Neutrophil (primary cell): ENCODE measurements at regions not wholly inside any gene's neighbourhood (a gene's known extent, or its start where the extent isn't known, plus 50 kb on each side); places are given as distances from the start of the nearest gene placed in this dataset.
"Not testable (repeated sequence)": the region's sequence is repeated elsewhere in the genome, so short reads cannot be mapped to it uniquely, and the experiment has no call there.

Experiments
- H3K27ac ChIP-seq: fragments of 200-600 bp; sonication (generic); 2 replicates; pipeline ENCODE4 v1.5.1; 2016; ENCODE audit warnings: mild to moderate bottlenecking, moderate library complexity
- H3K27me3 ChIP-seq: fragments of 200-600 bp; sonication (generic); 2 replicates; pipeline ENCODE4 v1.6.0; 2016; ENCODE audit warnings: mild to moderate bottlenecking
- H3K36me3 ChIP-seq: fragments of 200-600 bp; sonication (generic); 2 replicates; pipeline ENCODE4 v1.5.1; 2017
- H3K4me1 ChIP-seq, 2 experiments: fragments of 200-600 bp in 1 of 2; sonication (generic) in 1 of 2; 1 replicate in 1 of 2; 2 replicates in 1 of 2; pipeline versions ENCODE4 v1.5.1 to v1.6.1; 2013 to 2016; ENCODE audit warnings: low read depth in 1 of 2, low read length in 1 of 2, mild to moderate bottlenecking in 1 of 2, moderate library complexity in 1 of 2; ENCODE audit not compliant: control insufficient read depth in 1 of 2, insufficient read depth in 1 of 2
- H3K4me3 ChIP-seq, 2 experiments: fragments of 200-600 bp in 1 of 2; sonication (generic) in 1 of 2; 1 replicate in 1 of 2; 2 replicates in 1 of 2; pipeline ENCODE4 v1.5.1; 2013 to 2016; ENCODE audit warnings: low read depth in 1 of 2, low read length in 1 of 2, mild to moderate bottlenecking in 1 of 2, moderate library complexity in 1 of 2
- H3K9me3 ChIP-seq: fragments of 200-600 bp; sonication (generic); 2 replicates; pipeline ENCODE4 v1.5.1; 2016
- CTCF ChIP-seq: fragments of 200-600 bp; sonication (generic); IDR thresholded peaks from 2 replicates; pipeline ENCODE4 v1.5.1; 2016; ENCODE audit warnings: antibody characterized with exemption

DNA sequence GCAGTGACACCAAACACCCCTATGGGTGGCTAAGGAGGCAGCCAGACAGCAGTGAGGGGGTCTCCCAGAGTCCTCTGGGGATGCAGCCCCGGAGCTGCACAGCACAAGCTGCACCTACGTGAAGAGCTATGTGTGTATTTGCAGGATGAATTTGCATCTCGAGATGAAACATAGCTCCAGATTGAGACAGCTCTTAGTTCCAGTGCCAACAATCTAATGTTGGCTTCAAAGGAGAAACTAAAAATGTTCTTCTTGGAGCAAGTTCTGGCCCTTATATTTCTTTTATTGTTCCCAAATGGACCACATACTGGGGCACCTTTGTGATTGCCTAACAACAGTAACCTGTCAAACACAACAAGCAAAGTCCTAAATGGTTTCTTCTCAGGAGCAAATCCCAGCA is 233.9 kb downstream of the SLC4A3 start:
- H3K4me3 ChIP-seq = no peak overlapping the region
- H3K27ac ChIP-seq = no peak overlapping the region
- no peak for TF ChIP-seq CTCF
- H3K27me3 ChIP-seq = no peaks in the 10 kb centered on the region
- no peaks in the 10 kb centered on the region for H3K36me3 ChIP-seq
- H3K9me3 ChIP-seq = no peaks in the 10 kb centered on the region
- H3K4me1 ChIP-seq = no peaks in the 10 kb centered on the region

- no peak for TF ChIP-seq CTCF
- no peak overlapping the region for H3K27ac ChIP-seq
- H3K9me3 ChIP-seq = no peaks in the 10 kb centered on the region
- H3K4me3 ChIP-seq = no peak overlapping the region
- no peaks in the 10 kb centered on the region for H3K27me3 ChIP-seq
- H3K36me3 ChIP-seq = no peaks in the 10 kb centered on the region
- no peaks in the 10 kb centered on the region for H3K4me1 ChIP-seq
Measured at GRCh38 chr2:219864154-219864553, 236.7 kb downstream of the SLC4A3 start.

DNA sequence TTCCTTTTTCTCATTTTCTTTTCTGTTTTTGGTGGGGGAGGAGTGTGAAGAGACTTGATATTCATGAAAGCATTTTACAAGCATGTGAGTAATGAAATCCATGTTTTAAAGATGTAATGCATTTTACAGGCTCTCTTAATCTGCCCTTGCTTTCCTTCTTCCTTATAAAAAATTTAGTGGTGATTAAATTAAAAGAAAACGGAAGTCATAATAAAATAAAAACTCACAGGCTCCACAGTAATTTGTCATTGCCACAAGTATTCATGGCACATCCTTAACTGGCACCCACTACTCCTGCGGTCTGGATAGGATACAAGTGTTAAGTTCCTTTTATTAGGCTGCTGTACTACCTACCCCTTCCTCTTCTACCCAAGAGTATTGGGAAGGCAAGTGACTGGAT is 241.2 kb downstream of the SLC4A3 start:
- Histone ChIP-seq H3K27me3 (no peaks in the 10 kb centered on the region), H3K9me3 (no peaks in the 10 kb centered on the region), H3K4me3 (no peak overlapping the region), H3K27ac (no peak overlapping the region), H3K36me3 (no peaks in the 10 kb centered on the region), H3K4me1 (no peaks in the 10 kb centered on the region)
- TF ChIP-seq CTCF = no peak

- Histone ChIP-seq H3K4me1 (no peaks in the 10 kb centered on the region), H3K27me3 (no peaks in the 10 kb centered on the region), H3K36me3 (no peaks in the 10 kb centered on the region), H3K9me3 (no peaks in the 10 kb centered on the region), H3K4me3 (no peak overlapping the region), H3K27ac (no peak overlapping the region)
- TF ChIP-seq CTCF = no peak
Measured at GRCh38 chr2:219870041-219870440, 242.6 kb downstream of the SLC4A3 start.

DNA sequence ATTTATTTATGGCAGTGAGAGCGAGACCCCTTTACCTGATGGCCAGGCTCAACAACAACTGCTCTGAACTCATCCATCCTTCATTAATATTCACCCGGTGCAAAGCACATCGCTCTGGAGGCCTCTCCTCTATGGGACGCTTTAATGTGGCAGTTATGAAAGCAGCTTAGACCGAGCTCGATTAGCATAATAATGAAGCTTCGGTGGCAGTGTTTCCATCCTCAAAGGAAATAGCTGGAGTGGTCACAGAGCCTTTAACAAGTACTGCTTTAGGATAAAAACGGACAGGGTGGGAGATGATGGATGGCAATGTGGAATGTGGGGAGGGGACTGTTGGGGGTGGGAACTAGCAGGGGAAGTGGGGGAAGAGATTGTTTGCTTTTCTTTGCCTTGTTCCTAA is 243.9 kb downstream of the SLC4A3 start:
- no peak overlapping the region for H3K4me3 ChIP-seq
- H3K27ac ChIP-seq = no peak overlapping the region
- no peaks in the 10 kb centered on the region for H3K27me3 ChIP-seq
- H3K9me3 ChIP-seq = no peaks in the 10 kb centered on the region
- TF ChIP-seq CTCF = no peak
- H3K36me3 ChIP-seq = no peaks in the 10 kb centered on the region
- no peaks in the 10 kb centered on the region for H3K4me1 ChIP-seq

DNA sequence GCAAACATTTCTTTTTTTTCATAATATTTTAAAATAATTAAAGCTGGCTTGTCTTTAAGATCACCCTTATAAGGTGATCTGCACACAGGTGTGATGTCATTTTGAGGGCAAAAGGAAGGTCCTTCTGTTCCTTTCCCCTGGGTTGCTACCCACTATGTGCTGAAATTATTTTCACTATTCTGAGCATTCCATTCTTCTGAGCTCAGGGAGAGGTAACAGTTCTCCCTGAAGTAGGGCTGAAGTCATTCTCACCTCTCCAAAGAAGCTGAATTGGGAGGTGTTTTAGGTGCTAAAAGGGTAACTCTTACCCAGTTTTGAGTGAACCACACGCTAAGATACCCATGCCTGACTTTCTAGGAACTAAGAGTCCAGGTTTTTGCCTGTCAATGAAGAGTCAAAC is 247.6 kb downstream of the SLC4A3 start:
- no peaks in the 10 kb centered on the region for H3K27me3 ChIP-seq
- no peaks in the 10 kb centered on the region for H3K36me3 ChIP-seq
- H3K9me3 ChIP-seq = no peaks in the 10 kb centered on the region
- no peak overlapping the region for H3K4me3 ChIP-seq
- no peak overlapping the region for H3K27ac ChIP-seq
- H3K4me1 ChIP-seq = no peaks in the 10 kb centered on the region
- no peak for TF ChIP-seq CTCF

DNA sequence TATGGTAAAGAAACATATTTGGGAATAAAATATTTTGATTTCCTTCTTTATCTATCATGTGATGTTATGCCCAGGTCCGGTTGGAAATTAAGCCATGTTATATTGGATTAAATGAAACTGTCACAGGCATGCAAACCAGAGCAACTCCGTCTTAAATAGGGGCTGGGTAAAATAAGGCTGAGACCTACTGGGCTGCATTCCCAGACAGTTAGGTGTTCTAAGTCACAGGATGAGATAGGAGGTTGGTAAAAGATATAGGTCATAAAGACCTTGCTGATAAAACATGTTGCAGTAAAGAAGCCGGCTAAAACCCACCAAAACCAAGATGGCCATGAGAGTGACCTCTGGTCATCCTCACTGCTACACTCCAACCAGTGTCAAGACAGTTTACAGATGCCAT is 248.6 kb downstream of the SLC4A3 start:
- not testable (repeated sequence) for H3K27ac ChIP-seq

More for the DNA sequence above, 248.6 kb downstream of the SLC4A3 start:
- H3K27me3 ChIP-seq, H3K9me3 ChIP-seq, H3K36me3 ChIP-seq, H3K4me1 ChIP-seq, H3K4me3 ChIP-seq: not testable (repeated sequence)
